B cell (primary cell): ENCODE measurements at regions not wholly inside any gene's neighbourhood (a gene's known extent, or its start where the extent isn't known, plus 50 kb on each side); places are given as distances from the start of the nearest gene placed in this dataset.

Experiments used
- ATAC-seq: fragments of 200-7000 bp; cut with Tn5 transposase; one replicate; pipeline ENCODE4 v1.10.0; 2021; ENCODE audit warnings: low read depth, mild to moderate bottlenecking, moderate number of reproducible peaks, moderate library complexity
- CTCF ChIA-PET: fragments of 350-600 bp; sonication (Branson Sonifier 250); formaldehyde crosslinking; loops from one replicate; lab custom pipeline; 2021; ENCODE audit warnings: antibody characterized with exemption, inconsistent platforms; lab: Charles Lee
- POLR2A ChIA-PET: fragments of 350-600 bp; sonication (Branson Sonifier 250); formaldehyde crosslinking; loops from one replicate; lab custom pipeline; 2021; ENCODE audit warnings: antibody characterized with exemption; lab: Charles Lee
- DNase-seq: peaks from one replicate; pipeline ENCODE4 v3.0.0; 2013
- H2AFZ ChIP-seq: 2 replicates; pipeline ENCODE4 v1.6.1; 2012; ENCODE audit warnings: mild to moderate bottlenecking, low read depth, low read length; ENCODE audit not compliant: insufficient read depth, poor library complexity, severe bottlenecking
- H3K27ac ChIP-seq, 2 donors: 1 replicate in 1 of 2; 2 replicates in 1 of 2; pipeline ENCODE4 v1.5.1; 2012 to 2013; ENCODE audit warnings: low read length in 2 of 2, mild to moderate bottlenecking in 2 of 2, moderate library complexity in 1 of 2
- H3K27me3 ChIP-seq, 4 experiments: fragments of 200-600 bp in 1 of 4; sonication (generic) in 1 of 4; replicated peaks in 1 of 4; 1 replicate in 2 of 4; 2 replicates in 2 of 4; pipeline versions ENCODE4 v1.6.1 to v1.7.0; 2013 to 2016; ENCODE audit warnings: low read length in 3 of 4, mild to moderate bottlenecking in 2 of 4, mixed read lengths in 1 of 4, moderate library complexity in 1 of 4; ENCODE audit not compliant: insufficient read depth in 4 of 4, control insufficient read depth in 3 of 4; ENCODE audit errors: control extremely low read depth in 1 of 4
- H3K36me3 ChIP-seq, 2 experiments: replicated peaks in 1 of 2; 1 replicate in 1 of 2; 2 replicates in 1 of 2; pipeline versions ENCODE4 v1.6.1 to v1.7.1; 2013; ENCODE audit warnings: low read length in 1 of 2; ENCODE audit not compliant: insufficient read depth in 2 of 2, control insufficient read depth in 1 of 2; ENCODE audit errors: control extremely low read depth in 1 of 2, extremely low read depth in 1 of 2
- H3K4me1 ChIP-seq, 2 donors: fragments of 200-600 bp in 1 of 2; sonication (generic) in 1 of 2; 1 replicate in 1 of 2; 2 replicates in 1 of 2; pipeline versions ENCODE4 v1.5.1 to v1.6.1; 2013 to 2017; ENCODE audit warnings: low read length in 2 of 2; ENCODE audit not compliant: control insufficient read depth in 2 of 2, insufficient read depth in 2 of 2
- H3K4me2 ChIP-seq: replicated peaks from 2 replicates; pipeline ENCODE3; 2012; ENCODE audit warnings: mild to moderate bottlenecking, low read depth, low read length; ENCODE audit not compliant: poor library complexity, severe bottlenecking
- H3K4me3 ChIP-seq, 5 experiments: fragments of 200-600 bp in 1 of 5; sonication (generic) in 1 of 5; 1 replicate in 3 of 5; 2 replicates in 2 of 5; pipeline versions ENCODE4 v1.5.1 to v1.7.0; 2011 to 2016; ENCODE audit warnings: low read length in 4 of 5, mild to moderate bottlenecking in 4 of 5, low read depth in 2 of 5, control low read depth in 1 of 5, moderate library complexity in 1 of 5; ENCODE audit not compliant: insufficient read depth in 1 of 5; ENCODE audit errors: control extremely low read depth in 1 of 5, extremely low read depth in 1 of 5
- H3K79me2 ChIP-seq: fragments of 200-600 bp; sonication (generic); one replicate; pipeline ENCODE4 v1.6.0; 2016; ENCODE audit warnings: low read length; ENCODE audit not compliant: control insufficient read depth, insufficient read depth
- H3K9ac ChIP-seq: fragments of 200-600 bp; sonication (generic); 2 replicates; pipeline ENCODE4 v1.6.1; 2017; ENCODE audit warnings: mild to moderate bottlenecking, low read length, moderate library complexity
- H3K9me3 ChIP-seq, 3 donors: one replicate each; pipeline versions ENCODE4 v1.6.1 to v1.7.1; 2013; ENCODE audit warnings: low read length in 2 of 3; ENCODE audit not compliant: control insufficient read depth in 2 of 3, insufficient read depth in 1 of 3; ENCODE audit errors: control extremely low read depth in 1 of 3
- H4K20me1 ChIP-seq: 2 replicates; pipeline ENCODE4 v1.6.0; 2012; ENCODE audit warnings: mild to moderate bottlenecking, low read length; ENCODE audit not compliant: insufficient read depth, control insufficient read depth, poor library complexity, severe bottlenecking
- H3K27ac Mint-ChIP-seq: one replicate; pipeline ENCODE4 v1.8.0; 2021; ENCODE audit warnings: mixed read lengths
- H3K27me3 Mint-ChIP-seq: one replicate; pipeline ENCODE4 v1.8.0; 2021; ENCODE audit warnings: mixed read lengths
- H3K4me1 Mint-ChIP-seq: one replicate; pipeline ENCODE4 v1.8.0; 2021; ENCODE audit warnings: mixed read lengths
- H3K4me3 Mint-ChIP-seq: one replicate; pipeline ENCODE4 v1.8.0; 2021; ENCODE audit warnings: mixed read lengths
- H3K9me3 Mint-ChIP-seq: one replicate; pipeline ENCODE4 v1.8.0; 2022; ENCODE audit warnings: mixed read lengths; ENCODE audit not compliant: insufficient read depth
- CTCF ChIP-seq: fragments of 200-600 bp; IDR thresholded peaks from one replicate; pipeline ENCODE4 v1.8.0; 2022; ENCODE audit warnings: antibody characterized with exemption, mild to moderate bottlenecking
- EZH2 ChIP-seq: IDR thresholded peaks from 2 replicates; pipeline ENCODE4 v1.6.1; 2012; ENCODE audit warnings: borderline replicate concordance, low read depth, mild to moderate bottlenecking, moderate library complexity, low read length; ENCODE audit not compliant: insufficient read depth, poor library complexity, severe bottlenecking
- WGBS: methylation state at CpG from one replicate; pipeline ENCODE4 v1.1.5; 2013; ENCODE audit warnings: missing lambda C conversion rate; ENCODE audit not compliant: insufficient coverage; 5-methylcytosine and 5-hydroxymethylcytosine counted together
- intact Hi-C: fragments of 100-400 bp; cut with micrococcal nuclease; formaldehyde crosslinking; loops from one replicate; pipeline ENCODE4 v1.10.0; 2022

GRCh38 chr10:117728087-117728486 lies 185.5 kb downstream of the EMX2 start:
- no peaks in the 10 kb centered on the region for H3K9me3 ChIP-seq
- no peak for DNase-seq
- H3K27ac Mint-ChIP-seq, result no peak overlapping the region
- no peaks in the 10 kb centered on the region for H3K27me3 ChIP-seq
- H2AFZ ChIP-seq, result no peak overlapping the region
- H3K27ac ChIP-seq, result no peak overlapping the region
- no peaks in the 10 kb centered on the region for H3K4me1 Mint-ChIP-seq
- H3K9ac ChIP-seq, result no peak overlapping the region
- no peak overlapping the region for H3K4me3 Mint-ChIP-seq
- no peak for TF ChIP-seq CTCF
- TF ChIP-seq EZH2, result no peak
- intact Hi-C loops, result no loop called here
- no peaks in the 10 kb centered on the region for H3K36me3 ChIP-seq
- H3K9me3 Mint-ChIP-seq, result no peaks in the 10 kb centered on the region
- no peak for ATAC-seq
- no peak overlapping the region for H3K4me2 ChIP-seq
- H3K4me3 ChIP-seq, result no peak overlapping the region
- H3K79me2 ChIP-seq, result no peaks in the 10 kb centered on the region
- ChIA-PET CTCF (no interaction called here), POLR2A (no interaction called here)
- no peaks in the 10 kb centered on the region for H3K4me1 ChIP-seq
- H4K20me1 ChIP-seq, result no peaks in the 10 kb centered on the region
- peaks cover 27% of the 10 kb centered on the region for H3K27me3 Mint-ChIP-seq

GRCh38 chr10:117729156-117729555 lies 186.6 kb downstream of the EMX2 start:
- DNase-seq, result no peak
- no peak overlapping the region for H3K27ac ChIP-seq
- Mint-ChIP-seq H3K9me3 (no peaks in the 10 kb centered on the region), H3K27ac (no peak overlapping the region), H3K4me3 (no peak overlapping the region), H3K27me3 (peaks cover 27% of the 10 kb centered on the region), H3K4me1 (no peaks in the 10 kb centered on the region)
- ChIA-PET POLR2A (no interaction called here), CTCF (no interaction called here)
- TF ChIP-seq EZH2 (no peak), CTCF (no peak)
- H3K79me2 ChIP-seq, result no peaks in the 10 kb centered on the region
- intact Hi-C loops, result no loop called here
- no peak for ATAC-seq
- no peaks in the 10 kb centered on the region for H3K4me1 ChIP-seq
- H3K27me3 ChIP-seq, result no peaks in the 10 kb centered on the region
- H3K36me3 ChIP-seq, result no peaks in the 10 kb centered on the region
- no peak overlapping the region for H3K4me3 ChIP-seq
- no peak overlapping the region for H3K9ac ChIP-seq
- H4K20me1 ChIP-seq, result no peaks in the 10 kb centered on the region
- no peak overlapping the region for H3K4me2 ChIP-seq
- WGBS, result 92% methylated on average over 4 of the region's 4 CpGs
- no peak overlapping the region for H2AFZ ChIP-seq
- H3K9me3 ChIP-seq, result no peaks in the 10 kb centered on the region
